ENCODE measurements at regions not wholly inside any gene's neighbourhood (a gene's known extent, or its start where the extent isn't known, plus 50 kb on each side); places are given as distances from the start of the nearest gene placed in this dataset.
"Not testable (repeated sequence)": the region's sequence is repeated elsewhere in the genome, so short reads cannot be mapped to it uniquely, and the experiment has no call there.

DNA sequence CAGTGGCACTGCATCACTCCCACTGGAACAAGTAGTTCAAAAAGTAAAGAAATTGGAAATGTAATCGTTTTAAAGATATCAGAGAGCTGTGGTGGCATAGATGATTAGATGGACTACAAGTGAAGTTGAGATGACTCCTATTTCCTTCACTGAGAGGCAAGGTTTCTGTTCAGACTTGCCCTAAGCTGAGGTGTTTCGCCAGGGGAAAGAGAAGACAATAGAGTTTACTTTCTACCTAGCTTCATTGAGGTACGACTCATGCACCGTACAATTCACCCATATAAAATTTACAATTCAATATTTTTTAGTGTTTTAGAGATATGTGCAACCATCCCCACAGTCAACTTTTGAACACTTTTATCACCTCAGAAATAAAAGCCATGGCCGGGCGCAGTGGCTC lies 189.0 kb upstream of the ZNF658 start:
- WGBS: no CpG with 5 or more reads among the region's 6 CpGs
- not testable (repeated sequence) for DNase-seq (ENCODE audit: low spot score)

DNA sequence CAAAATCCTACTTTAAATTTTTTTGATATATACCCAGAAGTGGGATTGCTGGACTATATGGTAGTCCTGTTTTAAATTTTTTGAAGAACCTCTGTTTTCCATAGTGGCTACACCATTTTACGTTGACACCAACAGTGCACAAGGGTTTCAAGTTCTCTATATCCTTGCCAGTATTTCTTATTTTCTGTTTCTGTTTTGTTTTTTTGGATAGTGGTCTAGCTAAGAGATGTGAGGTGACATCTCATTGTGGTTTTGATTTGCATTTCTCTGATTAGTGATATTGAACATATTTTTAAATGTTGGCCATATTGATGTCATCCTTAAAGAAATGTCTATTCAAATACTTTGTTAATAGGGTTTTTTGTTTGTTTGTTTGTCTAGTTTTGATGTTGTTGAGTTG lies 187.7 kb upstream of the ZNF658 start:
- not testable (repeated sequence) for H3K9ac ChIP-seq (ENCODE audit: low read depth in 1 of 2, low read length in 2 of 2); H3K9me3 ChIP-seq (ENCODE audit: control insufficient read depth in 4 of 4, low read length in 3 of 4); H3K4me3 ChIP-seq (ENCODE audit: low read depth in 1 of 3, low read length in 3 of 3); DNase-seq (ENCODE audit: low spot score); H3K36me3 ChIP-seq (ENCODE audit: control insufficient read depth in 4 of 4, insufficient read depth in 3 of 4, low read depth in 1 of 4, low read length in 3 of 4); H3K4me1 ChIP-seq (ENCODE audit: control insufficient read depth in 4 of 4, insufficient read depth in 4 of 4, low read length in 3 of 4); H3K27ac ChIP-seq (ENCODE audit: low read depth in 1 of 2, low read length in 2 of 2); H3K27me3 ChIP-seq (ENCODE audit: control insufficient read depth in 4 of 4, insufficient read depth in 4 of 4, low read length in 3 of 4)
- no CpG with 5 or more reads among the region's 1 CpG for WGBS

More for the DNA sequence above, 189.0 kb upstream of the ZNF658 start:
- H3K27ac ChIP-seq (ENCODE audit: low read depth in 1 of 2, low read length in 2 of 2); H3K4me3 ChIP-seq (ENCODE audit: low read depth in 1 of 3, low read length in 3 of 3); H3K9me3 ChIP-seq (ENCODE audit: control insufficient read depth in 4 of 4, low read length in 3 of 4); H3K27me3 ChIP-seq (ENCODE audit: control insufficient read depth in 4 of 4, insufficient read depth in 4 of 4, low read length in 3 of 4); H3K4me1 ChIP-seq (ENCODE audit: control insufficient read depth in 4 of 4, insufficient read depth in 4 of 4, low read length in 3 of 4); H3K36me3 ChIP-seq (ENCODE audit: control insufficient read depth in 4 of 4, insufficient read depth in 3 of 4, low read depth in 1 of 4, low read length in 3 of 4); H3K9ac ChIP-seq (ENCODE audit: low read depth in 1 of 2, low read length in 2 of 2): not testable (repeated sequence)

DNA sequence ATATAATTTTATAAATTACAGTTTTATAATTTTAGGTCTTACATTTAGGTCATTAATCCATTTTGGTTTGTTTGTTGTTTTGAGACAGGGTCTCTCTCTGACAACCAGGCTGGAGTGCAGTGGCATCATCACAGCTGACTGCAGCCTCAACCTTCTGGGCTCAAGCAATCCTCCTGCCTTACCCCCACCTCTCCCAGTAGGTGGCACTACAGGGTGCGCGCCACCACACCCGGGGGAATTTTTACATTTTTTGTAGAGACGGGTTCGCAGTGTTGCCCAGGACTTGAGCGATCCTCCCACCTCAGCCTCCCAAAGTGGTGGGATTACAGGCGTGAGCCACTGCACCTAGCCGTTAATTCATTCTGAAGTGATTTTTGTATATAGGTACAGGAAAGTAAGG lies 187.0 kb upstream of the ZNF658 start:
- no CpG with 5 or more reads among the region's 8 CpGs for WGBS
- H3K4me3 ChIP-seq (ENCODE audit: low read depth in 1 of 3, low read length in 3 of 3); H3K36me3 ChIP-seq (ENCODE audit: control insufficient read depth in 4 of 4, insufficient read depth in 3 of 4, low read depth in 1 of 4, low read length in 3 of 4); H3K27me3 ChIP-seq (ENCODE audit: control insufficient read depth in 4 of 4, insufficient read depth in 4 of 4, low read length in 3 of 4); H3K27ac ChIP-seq (ENCODE audit: low read depth in 1 of 2, low read length in 2 of 2); H3K4me1 ChIP-seq (ENCODE audit: control insufficient read depth in 4 of 4, insufficient read depth in 4 of 4, low read length in 3 of 4); H3K9ac ChIP-seq (ENCODE audit: low read depth in 1 of 2, low read length in 2 of 2); H3K9me3 ChIP-seq (ENCODE audit: control insufficient read depth in 4 of 4, low read length in 3 of 4); DNase-seq (ENCODE audit: low spot score): not testable (repeated sequence)

GRCh38 chr9:66720845-66721244 lies 179.7 kb upstream of the ZNF658 start:
- no CpG with 5 or more reads among the region's 4 CpGs for WGBS
- not testable (repeated sequence) for H3K27me3 ChIP-seq (ENCODE audit: control insufficient read depth in 4 of 4, insufficient read depth in 4 of 4, low read length in 3 of 4); H3K9me3 ChIP-seq (ENCODE audit: control insufficient read depth in 4 of 4, low read length in 3 of 4); H3K4me3 ChIP-seq (ENCODE audit: low read depth in 1 of 3, low read length in 3 of 3); H3K9ac ChIP-seq (ENCODE audit: low read depth in 1 of 2, low read length in 2 of 2); H3K27ac ChIP-seq (ENCODE audit: low read depth in 1 of 2, low read length in 2 of 2); H3K36me3 ChIP-seq (ENCODE audit: control insufficient read depth in 4 of 4, insufficient read depth in 3 of 4, low read depth in 1 of 4, low read length in 3 of 4); DNase-seq (ENCODE audit: low spot score); H3K4me1 ChIP-seq (ENCODE audit: control insufficient read depth in 4 of 4, insufficient read depth in 4 of 4, low read length in 3 of 4)

GRCh38 chr9:66727540-66727939 lies 173.0 kb upstream of the ZNF658 start:
- H3K27me3 ChIP-seq (ENCODE audit: control insufficient read depth in 4 of 4, insufficient read depth in 4 of 4, low read length in 3 of 4); H3K36me3 ChIP-seq (ENCODE audit: control insufficient read depth in 4 of 4, insufficient read depth in 3 of 4, low read depth in 1 of 4, low read length in 3 of 4): not testable (repeated sequence)

DNA sequence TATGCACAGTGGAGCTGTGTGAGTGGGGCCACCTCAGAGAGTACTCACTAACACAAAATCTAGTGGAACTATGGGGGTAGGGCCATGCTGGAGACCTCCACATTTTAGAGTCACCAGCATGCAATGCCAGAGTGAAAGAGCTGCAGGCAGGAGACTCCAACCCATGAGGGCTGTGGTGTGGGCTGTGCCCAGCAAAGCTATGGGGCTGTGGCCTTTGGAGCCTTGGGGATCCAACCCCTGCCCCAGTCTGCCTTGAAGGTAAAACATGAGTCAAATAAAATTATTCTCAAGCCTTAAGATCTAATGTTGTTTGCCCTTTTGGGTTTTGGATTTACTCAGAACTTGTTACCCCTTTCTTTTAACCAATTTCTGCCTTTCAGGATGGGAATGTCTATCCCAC lies 163.8 kb upstream of the ZNF658 start:
- not testable (repeated sequence) for H3K4me1 ChIP-seq (ENCODE audit: control insufficient read depth in 4 of 4, insufficient read depth in 4 of 4, low read length in 3 of 4); H3K9ac ChIP-seq (ENCODE audit: low read depth in 1 of 2, low read length in 2 of 2); H3K27ac ChIP-seq (ENCODE audit: low read depth in 1 of 2, low read length in 2 of 2); H3K36me3 ChIP-seq (ENCODE audit: control insufficient read depth in 4 of 4, insufficient read depth in 3 of 4, low read depth in 1 of 4, low read length in 3 of 4); H3K27me3 ChIP-seq (ENCODE audit: control insufficient read depth in 4 of 4, insufficient read depth in 4 of 4, low read length in 3 of 4); H3K4me3 ChIP-seq (ENCODE audit: low read depth in 1 of 3, low read length in 3 of 3); DNase-seq (ENCODE audit: low spot score); H3K9me3 ChIP-seq (ENCODE audit: control insufficient read depth in 4 of 4, low read length in 3 of 4)

More at GRCh38 chr9:66727540-66727939, 173.0 kb upstream of the ZNF658 start:
- H3K27ac ChIP-seq (ENCODE audit: low read depth in 1 of 2, low read length in 2 of 2); H3K9me3 ChIP-seq (ENCODE audit: control insufficient read depth in 4 of 4, low read length in 3 of 4); H3K4me1 ChIP-seq (ENCODE audit: control insufficient read depth in 4 of 4, insufficient read depth in 4 of 4, low read length in 3 of 4); H3K4me3 ChIP-seq (ENCODE audit: low read depth in 1 of 3, low read length in 3 of 3); DNase-seq (ENCODE audit: low spot score); H3K9ac ChIP-seq (ENCODE audit: low read depth in 1 of 2, low read length in 2 of 2): not testable (repeated sequence)

- WGBS: 73% methylated on average over 1 of the region's 1 CpG
- H3K9ac ChIP-seq (ENCODE audit: low read depth in 1 of 2, low read length in 2 of 2); DNase-seq (ENCODE audit: low spot score); H3K4me1 ChIP-seq (ENCODE audit: control insufficient read depth in 4 of 4, insufficient read depth in 4 of 4, low read length in 3 of 4); H3K36me3 ChIP-seq (ENCODE audit: control insufficient read depth in 4 of 4, insufficient read depth in 3 of 4, low read depth in 1 of 4, low read length in 3 of 4); H3K27ac ChIP-seq (ENCODE audit: low read depth in 1 of 2, low read length in 2 of 2); H3K9me3 ChIP-seq (ENCODE audit: control insufficient read depth in 4 of 4, low read length in 3 of 4); H3K27me3 ChIP-seq (ENCODE audit: control insufficient read depth in 4 of 4, insufficient read depth in 4 of 4, low read length in 3 of 4); H3K4me3 ChIP-seq (ENCODE audit: low read depth in 1 of 3, low read length in 3 of 3): not testable (repeated sequence)
Observed at GRCh38 chr9:66738418-66738817, 162.1 kb upstream of the ZNF658 start.

- H3K9me3 ChIP-seq (ENCODE audit: control insufficient read depth in 4 of 4, low read length in 3 of 4); H3K36me3 ChIP-seq (ENCODE audit: control insufficient read depth in 4 of 4, insufficient read depth in 3 of 4, low read depth in 1 of 4, low read length in 3 of 4); DNase-seq (ENCODE audit: low spot score); H3K4me1 ChIP-seq (ENCODE audit: control insufficient read depth in 4 of 4, insufficient read depth in 4 of 4, low read length in 3 of 4); H3K27me3 ChIP-seq (ENCODE audit: control insufficient read depth in 4 of 4, insufficient read depth in 4 of 4, low read length in 3 of 4); H3K4me3 ChIP-seq (ENCODE audit: low read depth in 1 of 3, low read length in 3 of 3); H3K27ac ChIP-seq (ENCODE audit: low read depth in 1 of 2, low read length in 2 of 2); H3K9ac ChIP-seq (ENCODE audit: low read depth in 1 of 2, low read length in 2 of 2): not testable (repeated sequence)
- no CpG with 5 or more reads among the region's 4 CpGs for WGBS
Observed at GRCh38 chr9:66740136-66740535, 160.4 kb upstream of the ZNF658 start.

GRCh38 chr9:66745846-66746245 lies 154.7 kb upstream of the ZNF658 start:
- not testable (repeated sequence) for H3K9ac ChIP-seq (ENCODE audit: low read depth in 1 of 2, low read length in 2 of 2); H3K36me3 ChIP-seq (ENCODE audit: control insufficient read depth in 4 of 4, insufficient read depth in 3 of 4, low read depth in 1 of 4, low read length in 3 of 4); H3K27ac ChIP-seq (ENCODE audit: low read depth in 1 of 2, low read length in 2 of 2); H3K27me3 ChIP-seq (ENCODE audit: control insufficient read depth in 4 of 4, insufficient read depth in 4 of 4, low read length in 3 of 4); DNase-seq (ENCODE audit: low spot score); H3K4me1 ChIP-seq (ENCODE audit: control insufficient read depth in 4 of 4, insufficient read depth in 4 of 4, low read length in 3 of 4); H3K4me3 ChIP-seq (ENCODE audit: low read depth in 1 of 3, low read length in 3 of 3); H3K9me3 ChIP-seq (ENCODE audit: control insufficient read depth in 4 of 4, low read length in 3 of 4)
- WGBS: 86% methylated on average over 14 of the region's 27 CpGs

All from liver (tissue), 6 donors.